GM12875 (cell line): ENCODE measurements at regions not wholly inside any gene's neighbourhood (a gene's known extent, or its start where the extent isn't known, plus 50 kb on each side); places are given as distances from the start of the nearest gene placed in this dataset.

Experiments
- H3K4me3 ChIP-seq: one replicate; pipeline ENCODE4 v1.5.1; 2011; ENCODE audit warnings: low read depth, low read length, control low read depth
- CTCF ChIP-seq: IDR thresholded peaks from 2 replicates; pipeline ENCODE4 v1.5.1; 2011; ENCODE audit warnings: low read depth, mild to moderate bottlenecking, control low read depth, inconsistent platforms, low read length, moderate library complexity, borderline replicate concordance; ENCODE audit not compliant: insufficient read depth

GRCh38 chrX:81348388-81348787 lies 146.5 kb downstream of the SH3BGRL start:
- TF ChIP-seq CTCF: no peak

GRCh38 chrX:81354954-81355353 lies 153.1 kb downstream of the SH3BGRL start:
- no peak for TF ChIP-seq CTCF
- no peak overlapping the region for H3K4me3 ChIP-seq

More at GRCh38 chrX:81348388-81348787, 146.5 kb downstream of the SH3BGRL start:
- no peak overlapping the region for H3K4me3 ChIP-seq

GRCh38 chrX:81355436-81355835 lies 153.5 kb downstream of the SH3BGRL start:
- TF ChIP-seq CTCF: no peak

GRCh38 chrX:81367291-81367690 lies 165.4 kb downstream of the SH3BGRL start:
- no peak overlapping the region for H3K4me3 ChIP-seq
- TF ChIP-seq CTCF: no peak

More at GRCh38 chrX:81355436-81355835, 153.5 kb downstream of the SH3BGRL start:
- no peak overlapping the region for H3K4me3 ChIP-seq

- peak; percentile 33; the same call in 1 of the 2 replicates for TF ChIP-seq CTCF
- no peak overlapping the region for H3K4me3 ChIP-seq
Observed at GRCh38 chrX:81377329-81377728, 175.4 kb downstream of the SH3BGRL start.

- no peak overlapping the region for H3K4me3 ChIP-seq
- TF ChIP-seq CTCF: no peak
Observed at GRCh38 chrX:81378560-81378959, 176.7 kb downstream of the SH3BGRL start.

- H3K4me3 ChIP-seq: no peak overlapping the region
- TF ChIP-seq CTCF: no peak
Observed at GRCh38 chrX:81390237-81390636, 188.3 kb downstream of the SH3BGRL start.
